ENCODE measurements at regions not wholly inside any gene's neighbourhood (a gene's known extent, or its start where the extent isn't known, plus 50 kb on each side); places are given as distances from the start of the nearest gene placed in this dataset.
"Not testable (repeated sequence)": the region's sequence is repeated elsewhere in the genome, so short reads cannot be mapped to it uniquely, and the experiment has no call there.

DNA sequence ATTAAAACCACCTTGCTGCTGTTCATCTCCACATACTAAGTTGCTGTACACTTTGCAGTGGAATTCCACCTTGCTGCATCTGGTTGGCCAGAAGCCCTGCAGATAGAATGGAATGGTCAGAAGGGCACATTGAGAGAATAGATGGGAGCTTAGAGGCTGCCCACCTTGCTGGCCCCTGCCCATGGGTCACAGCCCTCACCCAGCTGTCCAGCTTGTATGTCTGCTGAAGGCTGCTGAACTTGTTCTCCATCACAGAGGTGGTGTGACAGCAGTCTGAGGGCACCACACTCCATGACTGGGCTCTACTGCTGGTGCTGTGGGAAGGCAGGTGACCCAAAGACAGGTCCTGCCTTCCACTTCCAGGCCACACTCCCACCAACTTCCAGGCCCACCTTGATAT lies 1755.4 kb downstream of the TP53TG3F start:
- no peak overlapping the region for H3K27ac ChIP-seq (ENCODE audit: low read depth, low read length)
- no peaks in the 10 kb centered on the region for H3K4me1 ChIP-seq (ENCODE audit: control insufficient read depth, low read length)
- no peak overlapping the region for H3K4me2 ChIP-seq (ENCODE audit: low read length)
- no peak for TF ChIP-seq EZH2phosphoT487 (IDR thresholded peaks at IDR 0.05; ENCODE audit: borderline replicate concordance, low read length)
- TF ChIP-seq, protein P1, sequence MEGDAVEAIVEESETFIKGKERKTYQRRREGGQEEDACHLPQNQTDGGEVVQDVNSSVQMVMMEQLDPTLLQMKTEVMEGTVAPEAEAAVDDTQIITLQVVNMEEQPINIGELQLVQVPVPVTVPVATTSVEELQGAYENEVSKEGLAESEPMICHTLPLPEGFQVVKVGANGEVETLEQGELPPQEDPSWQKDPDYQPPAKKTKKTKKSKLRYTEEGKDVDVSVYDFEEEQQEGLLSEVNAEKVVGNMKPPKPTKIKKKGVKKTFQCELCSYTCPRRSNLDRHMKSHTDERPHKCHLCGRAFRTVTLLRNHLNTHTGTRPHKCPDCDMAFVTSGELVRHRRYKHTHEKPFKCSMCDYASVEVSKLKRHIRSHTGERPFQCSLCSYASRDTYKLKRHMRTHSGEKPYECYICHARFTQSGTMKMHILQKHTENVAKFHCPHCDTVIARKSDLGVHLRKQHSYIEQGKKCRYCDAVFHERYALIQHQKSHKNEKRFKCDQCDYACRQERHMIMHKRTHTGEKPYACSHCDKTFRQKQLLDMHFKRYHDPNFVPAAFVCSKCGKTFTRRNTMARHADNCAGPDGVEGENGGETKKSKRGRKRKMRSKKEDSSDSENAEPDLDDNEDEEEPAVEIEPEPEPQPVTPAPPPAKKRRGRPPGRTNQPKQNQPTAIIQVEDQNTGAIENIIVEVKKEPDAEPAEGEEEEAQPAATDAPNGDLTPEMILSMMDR (IDR thresholded peaks at IDR 0.05; ENCODE audit: low read depth, low read length, poor library complexity, severe bottlenecking): no peak
- no peaks in the 10 kb centered on the region for H3K27me3 ChIP-seq (ENCODE audit: control insufficient read depth, low read length)
- no peaks in the 10 kb centered on the region for H3F3A ChIP-seq (ENCODE audit: control insufficient read depth, insufficient read depth)
- H3K36me3 ChIP-seq (ENCODE audit: control insufficient read depth, low read length): no peaks in the 10 kb centered on the region
- no peaks in the 10 kb centered on the region for H3K9me3 ChIP-seq (ENCODE audit: control insufficient read depth, insufficient read depth, low read length)
- no peaks in the 10 kb centered on the region for H4K20me1 ChIP-seq (ENCODE audit: control insufficient read depth, insufficient read depth, low read depth, low read length)
- H3K79me2 ChIP-seq (ENCODE audit: control insufficient read depth, low read length): no peaks in the 10 kb centered on the region
- H3K4me3 ChIP-seq (ENCODE audit: low read length): no peak overlapping the region
- no peaks in the 10 kb centered on the region for H3K9me2 ChIP-seq (replicated peaks; ENCODE audit: control insufficient read depth, low read length)

DNA sequence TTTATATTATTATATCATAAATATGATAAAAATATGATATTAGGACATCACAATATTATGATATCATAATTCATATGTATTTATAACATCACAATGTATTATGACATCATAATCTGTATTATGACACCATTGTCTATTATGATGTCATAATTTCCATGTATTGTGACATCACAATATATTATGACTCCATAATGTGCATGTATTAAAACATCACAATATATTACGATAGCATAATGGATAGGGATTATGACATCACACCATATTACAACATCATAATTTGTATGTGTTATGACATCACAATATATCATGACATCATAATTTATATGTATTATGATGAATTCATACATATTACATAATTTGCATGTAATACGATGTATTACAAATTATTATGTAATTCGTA lies 1755.9 kb downstream of the TP53TG3F start:
- Histone ChIP-seq H3K27ac (ENCODE audit: low read depth, low read length) (no peak overlapping the region), H3F3A (ENCODE audit: control insufficient read depth, insufficient read depth) (no peaks in the 10 kb centered on the region), H3K4me2 (ENCODE audit: low read length) (no peak overlapping the region), H3K9me3 (ENCODE audit: control insufficient read depth, insufficient read depth, low read length) (no peaks in the 10 kb centered on the region), H4K20me1 (ENCODE audit: control insufficient read depth, insufficient read depth, low read depth, low read length) (no peaks in the 10 kb centered on the region), H3K36me3 (ENCODE audit: control insufficient read depth, low read length) (no peaks in the 10 kb centered on the region), H3K27me3 (ENCODE audit: control insufficient read depth, low read length) (no peaks in the 10 kb centered on the region), H3K9me2 (replicated peaks; ENCODE audit: control insufficient read depth, low read length) (no peaks in the 10 kb centered on the region), H3K4me1 (ENCODE audit: control insufficient read depth, low read length) (no peaks in the 10 kb centered on the region), H3K4me3 (ENCODE audit: low read length) (no peak overlapping the region), H3K79me2 (ENCODE audit: control insufficient read depth, low read length) (no peaks in the 10 kb centered on the region)
- TF ChIP-seq, protein P1 (IDR thresholded peaks at IDR 0.05; ENCODE audit: low read depth, low read length, poor library complexity, severe bottlenecking): no peak
- TF ChIP-seq EZH2phosphoT487 (IDR thresholded peaks at IDR 0.05; ENCODE audit: borderline replicate concordance, low read length): no peak

DNA sequence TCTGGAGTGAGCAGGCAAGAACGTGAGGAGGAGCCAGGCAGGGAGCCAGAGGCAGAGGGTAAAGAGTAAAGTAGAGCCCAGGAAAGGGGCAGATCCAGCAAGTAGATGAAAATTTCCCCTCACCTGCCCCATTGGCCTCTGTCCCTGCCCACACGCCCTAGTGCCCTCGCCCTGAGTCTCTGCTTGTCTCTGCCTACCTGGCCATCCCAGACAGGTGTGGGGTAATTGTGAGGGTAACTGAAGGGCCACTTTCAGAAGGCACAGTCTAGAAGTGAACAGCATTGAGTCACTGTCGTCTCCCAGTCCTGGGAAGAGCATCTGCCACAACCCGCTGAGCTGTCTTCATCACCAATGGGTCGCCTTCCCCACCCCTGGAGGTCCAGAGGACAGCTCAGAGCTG lies 1756.8 kb downstream of the TP53TG3F start:
- not testable (repeated sequence) for H3K9me2 ChIP-seq (replicated peaks; ENCODE audit: control insufficient read depth, low read length); H3K79me2 ChIP-seq (ENCODE audit: control insufficient read depth, low read length); H4K20me1 ChIP-seq (ENCODE audit: control insufficient read depth, insufficient read depth, low read depth, low read length); H3K36me3 ChIP-seq (ENCODE audit: control insufficient read depth, low read length); H3K9me3 ChIP-seq (ENCODE audit: control insufficient read depth, insufficient read depth, low read length); H3K4me2 ChIP-seq (ENCODE audit: low read length); H3K4me1 ChIP-seq (ENCODE audit: control insufficient read depth, low read length); H3K27ac ChIP-seq (ENCODE audit: low read depth, low read length); H3K27me3 ChIP-seq (ENCODE audit: control insufficient read depth, low read length); H3K4me3 ChIP-seq (ENCODE audit: low read length); H3F3A ChIP-seq (ENCODE audit: control insufficient read depth, insufficient read depth)

DNA sequence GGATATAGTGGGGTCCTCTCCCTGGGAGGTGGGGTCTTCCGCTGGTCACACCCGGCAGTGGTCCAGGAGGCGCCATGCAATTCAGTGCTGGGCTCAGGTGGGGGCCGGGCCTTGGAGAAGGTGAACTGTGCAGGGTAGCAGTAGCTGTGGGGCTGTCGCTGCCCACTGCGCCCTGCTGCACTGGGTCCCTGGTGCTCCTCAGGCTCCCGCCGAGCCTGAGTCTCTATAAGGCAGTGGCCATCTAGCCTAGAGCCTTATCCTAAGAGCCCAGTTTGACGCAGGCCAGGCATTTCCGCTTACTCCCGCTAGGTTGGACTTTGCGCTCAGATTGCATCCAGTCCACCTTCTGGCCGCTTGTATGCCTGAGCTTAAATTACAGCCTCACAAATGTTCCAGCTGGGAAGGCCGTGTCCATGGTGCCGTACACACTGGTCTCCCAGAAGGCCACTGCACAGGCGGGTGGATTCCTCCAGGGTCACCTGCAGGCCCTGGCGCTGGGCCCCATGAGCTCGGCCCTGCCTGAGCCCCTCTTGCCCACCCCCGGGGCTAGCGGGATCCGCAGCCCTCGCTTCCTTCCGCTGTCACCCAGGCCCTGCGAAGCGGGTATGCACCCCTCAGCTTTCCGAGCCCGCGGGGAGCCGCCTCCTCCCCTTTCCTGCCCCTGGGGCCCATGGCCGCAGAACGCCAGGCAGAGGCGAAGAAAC lies 1762.2 kb downstream of the TP53TG3F start:
- no peak overlapping the region for H3K4me2 ChIP-seq (ENCODE audit: low read length)
- no peaks in the 10 kb centered on the region for H3K4me1 ChIP-seq (ENCODE audit: control insufficient read depth, low read length)
- no peaks in the 10 kb centered on the region for H4K20me1 ChIP-seq (ENCODE audit: control insufficient read depth, insufficient read depth, low read depth, low read length)
- no peaks in the 10 kb centered on the region for H3F3A ChIP-seq (ENCODE audit: control insufficient read depth, insufficient read depth)
- no peaks in the 10 kb centered on the region for H3K79me2 ChIP-seq (ENCODE audit: control insufficient read depth, low read length)
- no peak overlapping the region for H3K27ac ChIP-seq (ENCODE audit: low read depth, low read length)
- no peaks in the 10 kb centered on the region for H3K27me3 ChIP-seq (ENCODE audit: control insufficient read depth, low read length)
- H3K4me3 ChIP-seq (ENCODE audit: low read length): no peak overlapping the region
- no peak for TF ChIP-seq EZH2phosphoT487 (IDR thresholded peaks at IDR 0.05; ENCODE audit: borderline replicate concordance, low read length)
- TF ChIP-seq, protein P1 (IDR thresholded peaks at IDR 0.05; ENCODE audit: low read depth, low read length, poor library complexity, severe bottlenecking): no peak
- no peaks in the 10 kb centered on the region for H3K9me2 ChIP-seq (replicated peaks; ENCODE audit: control insufficient read depth, low read length)
- H3K36me3 ChIP-seq (ENCODE audit: control insufficient read depth, low read length): no peaks in the 10 kb centered on the region
- H3K9me3 ChIP-seq (ENCODE audit: control insufficient read depth, insufficient read depth, low read length): no peaks in the 10 kb centered on the region; the same call in 1 of the 2 replicates

Data from DOHH2 (cell line).